ENCODE measurements at regions not wholly inside any gene's neighbourhood (a gene's known extent, or its start where the extent isn't known, plus 50 kb on each side); places are given as distances from the start of the nearest gene placed in this dataset.
A peak's percentile ranks its signal among the peaks of the same experiment; 100 is the strongest.

GRCh38 chr17:21513012-21513570 is 136.9 kb downstream of the KCNJ12 start:
- TF ChIP-seq CTCF (IDR thresholded peaks at IDR 0.05 in 8 of 11, conservative IDR thresholded peaks at IDR 0.05 in 3 of 11) = peak; percentile 37 to 88 (median 77)
- TF ChIP-seq POLR2A (IDR thresholded peaks at IDR 0.05) = no peak
